ENCODE measurements at regions not wholly inside any gene's neighbourhood (a gene's known extent, or its start where the extent isn't known, plus 50 kb on each side); places are given as distances from the start of the nearest gene placed in this dataset.

DNA sequence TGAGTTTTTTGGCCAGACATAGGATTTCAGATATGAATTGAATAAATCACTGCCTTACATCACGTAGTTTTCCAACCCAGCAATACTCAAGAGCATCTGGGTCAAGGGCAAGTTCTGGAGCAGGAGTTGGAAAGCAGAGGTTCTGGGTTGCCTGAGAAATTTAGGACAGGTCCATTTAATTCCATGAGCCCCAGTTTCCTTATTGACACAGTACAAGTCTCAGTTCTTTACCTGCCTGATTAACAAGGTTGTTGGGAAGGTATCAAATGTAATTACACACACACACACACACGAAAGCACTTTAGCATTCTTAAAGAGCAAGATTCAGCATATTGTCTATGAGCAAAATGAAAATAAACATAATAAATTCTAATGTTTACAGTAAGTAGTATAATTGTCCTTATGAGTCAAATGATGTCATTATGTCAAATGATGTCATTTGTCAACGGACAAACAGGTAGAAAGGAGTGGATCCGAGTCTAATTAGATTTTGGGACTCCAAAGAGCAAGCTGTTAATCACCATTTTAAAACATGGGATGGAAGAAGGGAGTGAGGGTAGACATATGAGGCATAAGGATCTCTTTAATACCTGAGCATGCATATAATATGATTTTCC lies 268.4 kb upstream of the ARGLU1 start:
- DNase-seq (no peak), ATAC-seq (no peak)
- no peak overlapping the region for H3K27ac Mint-ChIP-seq
- H3K4me1 Mint-ChIP-seq = no peaks in the 10 kb centered on the region
- no peak overlapping the region for H3K4me3 Mint-ChIP-seq
- POLR2A ChIA-PET = no interaction called here
- no peaks in the 10 kb centered on the region for H3K36me3 Mint-ChIP-seq
- peaks cover 0 to 5% (median 0%) of the 10 kb centered on the region in 5 donors for H3K27me3 Mint-ChIP-seq
- peaks cover 0 to 9% (median 0%) of the 10 kb centered on the region in 9 donors for H3K9me3 Mint-ChIP-seq

DNA sequence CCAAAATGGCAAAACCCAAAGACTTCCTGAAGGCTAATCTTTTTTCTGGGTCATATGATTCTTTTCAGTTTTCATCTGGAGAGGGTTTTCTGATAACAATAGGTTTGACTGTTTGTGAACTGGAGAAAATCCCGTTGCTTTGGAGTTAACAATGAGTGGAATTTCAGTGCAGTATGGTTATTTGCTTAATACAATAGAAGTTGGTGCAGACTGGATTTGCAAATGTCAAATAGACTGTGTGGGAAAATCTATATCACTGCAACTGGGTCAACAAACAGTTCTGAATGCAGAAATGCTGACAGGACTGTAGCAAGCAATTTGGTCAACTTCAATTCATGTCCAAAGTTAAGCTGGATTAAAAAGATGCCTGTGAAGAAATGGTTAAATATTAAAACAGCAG lies 267.5 kb upstream of the ARGLU1 start:
- DNase-seq (no peak), ATAC-seq (no peak)
- peaks cover 0 to 9% (median 0%) of the 10 kb centered on the region in 9 donors for H3K9me3 Mint-ChIP-seq
- peaks cover 0 to 6% (median 0%) of the 10 kb centered on the region in 5 donors for H3K27me3 Mint-ChIP-seq
- no peak overlapping the region for H3K4me3 Mint-ChIP-seq
- no peaks in the 10 kb centered on the region for H3K4me1 Mint-ChIP-seq
- no peak overlapping the region for H3K27ac Mint-ChIP-seq
- no peaks in the 10 kb centered on the region for H3K36me3 Mint-ChIP-seq
- POLR2A ChIA-PET = no interaction called here

DNA sequence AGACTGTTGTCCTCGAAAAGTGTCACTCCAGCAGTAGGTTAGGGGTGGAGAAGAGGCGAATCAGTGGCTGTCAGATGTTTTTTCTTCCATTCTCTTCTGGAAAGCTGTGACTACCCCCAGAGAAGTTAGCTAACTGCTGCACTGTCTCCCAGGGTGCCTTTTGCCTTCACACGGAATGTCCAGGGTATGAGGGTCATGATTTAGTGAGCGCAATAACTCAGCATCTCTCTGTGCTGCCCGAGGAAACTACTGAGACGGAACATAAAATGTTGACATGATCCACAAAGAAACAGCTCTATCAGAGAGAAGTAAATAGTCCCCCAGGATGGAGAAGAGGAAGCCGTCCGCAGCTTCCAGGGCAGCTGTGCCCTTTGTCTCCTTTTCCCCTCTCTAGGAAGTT lies 254.0 kb upstream of the ARGLU1 start:
- H3K4me1 Mint-ChIP-seq = no peaks in the 10 kb centered on the region
- H3K27me3 Mint-ChIP-seq = peaks cover 0 to 7% (median 0%) of the 10 kb centered on the region in 5 donors
- DNase-seq (no peak), ATAC-seq (no peak)
- H3K36me3 Mint-ChIP-seq = peaks cover 0 to 5% (median 0%) of the 10 kb centered on the region in 3 donors
- POLR2A ChIA-PET = no interaction called here
- no peak overlapping the region for H3K27ac Mint-ChIP-seq
- H3K4me3 Mint-ChIP-seq = no peak overlapping the region
- H3K9me3 Mint-ChIP-seq = peaks cover 0 to 16% (median 7%) of the 10 kb centered on the region in 9 donors

DNA sequence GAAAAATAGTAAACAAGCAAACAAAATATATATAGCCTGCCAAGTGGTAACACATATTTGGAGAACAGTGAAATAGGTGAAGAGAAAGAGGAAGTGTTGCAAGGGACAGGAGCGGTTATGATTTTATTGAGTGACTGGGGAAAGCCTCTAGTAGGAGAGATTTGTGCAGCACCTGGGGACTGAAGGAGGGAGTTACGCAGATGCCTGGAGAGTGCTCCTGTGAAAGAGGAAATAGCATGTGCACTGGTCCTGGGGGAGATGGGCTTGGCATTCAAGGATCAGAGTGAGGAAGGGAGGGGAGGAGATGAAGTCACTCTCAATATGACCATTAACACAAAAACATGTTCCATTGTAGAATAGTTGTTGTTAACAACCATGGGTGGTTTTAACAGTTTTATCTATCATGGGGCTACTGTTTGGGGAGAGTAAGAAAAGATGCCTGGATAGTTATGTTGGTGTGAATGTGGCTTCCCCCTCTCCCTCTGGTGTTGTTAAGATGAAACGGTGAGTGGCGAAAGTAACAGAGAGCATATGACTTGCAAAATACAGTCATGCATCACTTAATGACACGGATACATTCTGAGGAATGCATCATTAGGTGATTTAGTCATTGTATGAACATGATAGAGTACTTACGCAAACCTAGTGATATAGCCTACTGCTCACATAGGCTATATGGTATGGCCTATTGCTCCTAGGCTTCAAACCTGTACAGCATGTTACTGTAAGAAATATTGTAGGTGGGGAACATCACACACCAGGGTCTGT lies 251.7 kb upstream of the ARGLU1 start:
- Mint-ChIP-seq H3K4me1 (no peaks in the 10 kb centered on the region), H3K27ac (peak overlapping the region in 1 of 10 donors; percentile 5), H3K36me3 (no peaks in the 10 kb centered on the region), H3K27me3 (peaks cover 0 to 7% (median 2%) of the 10 kb centered on the region in 5 donors), H3K9me3 (peaks cover 0 to 3% (median under 1%) of the 10 kb centered on the region in 9 donors), H3K4me3 (no peak overlapping the region)
- ATAC-seq = no peak
- DNase-seq = no peak
- POLR2A ChIA-PET = no interaction called here

DNA sequence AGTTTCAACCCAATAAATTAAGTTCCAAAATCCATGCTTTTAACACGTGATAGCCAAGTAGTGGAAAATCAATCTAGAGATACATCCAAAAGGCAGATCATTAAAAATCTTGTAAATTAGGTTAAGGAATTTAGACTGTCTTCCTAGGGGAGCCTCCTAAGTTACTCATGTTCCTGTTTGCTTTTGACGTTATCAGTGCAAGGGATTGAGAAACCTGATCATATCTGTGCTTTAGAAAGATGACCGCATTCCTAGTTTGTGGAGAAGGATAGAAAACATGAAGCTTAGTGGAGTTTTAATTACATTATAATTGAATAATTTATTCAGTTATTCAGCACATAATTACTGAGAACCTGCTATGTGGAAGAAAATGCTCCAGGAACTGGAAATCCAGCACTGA lies 251.0 kb upstream of the ARGLU1 start:
- POLR2A ChIA-PET = no interaction called here
- H3K4me1 Mint-ChIP-seq = no peaks in the 10 kb centered on the region
- H3K27me3 Mint-ChIP-seq = peaks cover 0 to 9% (median 2%) of the 10 kb centered on the region in 5 donors
- H3K4me3 Mint-ChIP-seq = no peak overlapping the region
- peaks cover 0 to 9% (median 0%) of the 10 kb centered on the region in 9 donors for H3K9me3 Mint-ChIP-seq
- ATAC-seq (no peak), DNase-seq (no peak)
- H3K27ac Mint-ChIP-seq = no peak overlapping the region
- no peaks in the 10 kb centered on the region for H3K36me3 Mint-ChIP-seq

DNA sequence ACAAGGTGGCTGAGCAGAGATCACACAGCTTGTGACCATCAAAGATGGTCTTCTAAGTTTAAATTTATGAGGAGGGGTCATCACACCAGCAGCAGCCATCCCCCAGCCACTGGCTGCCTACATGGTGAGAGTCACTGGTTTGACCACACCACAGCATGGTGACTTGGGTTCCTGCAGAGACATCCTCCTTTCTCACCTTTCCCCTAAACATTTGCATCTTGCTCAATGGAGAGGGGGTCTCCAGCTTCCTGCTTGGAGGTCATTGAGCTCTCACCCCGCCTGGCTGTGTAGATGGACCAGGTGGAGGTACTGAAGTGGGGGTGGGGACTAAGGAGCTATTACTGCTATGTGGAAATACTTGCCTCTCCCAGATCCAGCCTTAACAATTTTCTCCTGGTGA lies 247.6 kb upstream of the ARGLU1 start:
- POLR2A ChIA-PET = no interaction called here
- no peak overlapping the region for H3K4me3 Mint-ChIP-seq
- no peaks in the 10 kb centered on the region for H3K36me3 Mint-ChIP-seq
- peaks cover 0 to 15% (median 0%) of the 10 kb centered on the region in 9 donors for H3K9me3 Mint-ChIP-seq
- H3K27me3 Mint-ChIP-seq = peaks cover 3 to 28% (median 6%) of the 10 kb centered on the region in 5 donors
- H3K27ac Mint-ChIP-seq = no peak overlapping the region
- no peak for ATAC-seq
- H3K4me1 Mint-ChIP-seq = no peaks in the 10 kb centered on the region
- DNase-seq = no peak

DNA sequence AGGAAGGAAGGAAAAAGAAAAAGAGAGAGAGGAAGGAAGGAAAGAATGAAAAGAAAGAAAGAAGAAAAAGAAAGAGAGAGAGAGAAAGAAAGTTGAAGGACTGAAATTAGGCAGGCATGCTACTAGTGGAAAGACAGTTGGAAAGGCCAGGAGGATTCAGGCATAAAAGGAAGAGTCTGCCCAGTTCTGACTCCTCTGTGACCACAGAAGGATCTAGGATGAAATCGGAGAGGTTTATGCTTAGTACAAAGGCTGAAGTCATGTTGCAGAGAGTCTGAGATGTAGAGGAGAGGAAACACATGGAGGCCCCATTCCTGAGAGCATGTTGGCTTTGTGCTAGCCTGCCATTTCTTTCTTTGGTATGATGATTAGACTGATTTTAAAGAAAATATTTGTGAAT lies 246.5 kb upstream of the ARGLU1 start:
- ATAC-seq (no peak), DNase-seq (no peak)
- Mint-ChIP-seq H3K27ac (no peak overlapping the region), H3K4me3 (no peak overlapping the region), H3K36me3 (no peaks in the 10 kb centered on the region), H3K4me1 (no peaks in the 10 kb centered on the region), H3K9me3 (peaks cover 0 to 15% (median 1%) of the 10 kb centered on the region in 9 donors), H3K27me3 (peaks cover 3 to 35% (median 6%) of the 10 kb centered on the region in 5 donors)
- POLR2A ChIA-PET = no interaction called here

DNA sequence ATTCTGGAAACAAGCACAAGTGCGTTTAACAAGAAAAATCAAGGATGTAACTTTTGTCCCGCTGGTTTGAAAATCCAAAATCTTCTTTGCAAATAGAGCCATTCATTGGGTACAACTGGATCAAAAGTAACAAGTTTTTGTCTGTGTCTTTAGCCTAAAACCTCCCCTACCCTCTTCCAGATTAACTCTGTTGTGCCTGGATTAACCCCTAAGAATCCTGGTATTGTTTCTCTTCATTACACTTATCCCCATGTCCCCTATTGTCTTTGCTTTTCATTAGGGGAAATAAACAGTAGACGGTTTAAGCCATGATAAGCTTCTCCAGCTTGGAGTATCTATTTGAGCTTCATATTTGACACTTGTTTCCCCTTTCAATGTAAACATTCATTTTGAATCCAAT lies 242.1 kb upstream of the ARGLU1 start:
- no peak for ATAC-seq
- POLR2A ChIA-PET = no interaction called here

DNA sequence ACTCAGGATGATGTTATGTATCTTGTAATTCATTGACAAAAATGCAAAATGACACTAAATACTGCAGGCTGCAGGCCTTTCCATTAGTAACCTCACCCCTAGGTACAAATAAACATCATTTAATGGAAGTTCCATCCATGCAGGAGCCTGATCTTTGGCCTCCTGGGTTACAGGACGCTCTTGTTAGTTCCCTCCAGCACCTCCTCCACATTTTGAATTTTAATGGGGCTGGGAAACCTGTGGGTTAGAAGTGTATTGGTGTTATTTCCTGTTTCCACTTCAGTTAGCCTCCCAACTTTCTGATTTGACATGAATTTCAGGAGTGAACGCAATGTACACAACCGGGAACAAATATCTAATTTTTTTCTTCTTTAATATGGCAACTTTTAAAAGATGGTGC lies 237.1 kb upstream of the ARGLU1 start:
- ATAC-seq (no peak), DNase-seq (no peak)
- H3K9me3 Mint-ChIP-seq = peaks cover 0 to 2% (median 0%) of the 10 kb centered on the region in 9 donors
- no peaks in the 10 kb centered on the region for H3K36me3 Mint-ChIP-seq
- no peaks in the 10 kb centered on the region for H3K4me1 Mint-ChIP-seq
- H3K27ac Mint-ChIP-seq = no peak overlapping the region
- no peak overlapping the region for H3K4me3 Mint-ChIP-seq
- peaks cover 0 to 2% (median 0%) of the 10 kb centered on the region in 5 donors for H3K27me3 Mint-ChIP-seq
- POLR2A ChIA-PET = no interaction called here

More for the DNA sequence above, 242.1 kb upstream of the ARGLU1 start:
- Mint-ChIP-seq H3K27me3 (peaks cover 2 to 35% (median 4%) of the 10 kb centered on the region in 5 donors), H3K4me1 (no peaks in the 10 kb centered on the region), H3K27ac (no peak overlapping the region), H3K36me3 (no peaks in the 10 kb centered on the region), H3K4me3 (no peak overlapping the region), H3K9me3 (peaks cover 0 to 15% (median 2%) of the 10 kb centered on the region in 9 donors)
- no peak for DNase-seq

DNA sequence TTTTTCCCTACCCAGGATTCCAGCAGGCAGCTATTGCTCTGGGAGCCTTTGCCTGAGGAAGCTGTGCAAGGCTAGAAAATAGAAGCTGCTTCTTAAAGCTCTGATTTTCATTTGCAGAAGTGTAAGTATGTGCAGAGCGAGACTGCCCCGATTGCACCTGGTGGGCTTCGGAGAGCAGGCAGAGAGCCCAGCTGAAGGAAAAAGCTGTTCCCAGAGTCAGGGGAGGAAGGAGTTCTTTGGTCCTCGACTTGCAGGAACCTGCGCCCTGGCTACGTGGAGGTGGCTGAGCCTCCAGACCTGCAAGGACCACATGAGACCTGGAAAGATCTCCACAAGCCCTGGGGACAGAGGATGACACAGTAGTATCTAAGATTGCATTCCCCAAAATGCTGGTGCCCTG lies 235.0 kb upstream of the ARGLU1 start:
- Mint-ChIP-seq H3K4me3 (no peak overlapping the region), H3K4me1 (no peaks in the 10 kb centered on the region), H3K27ac (no peak overlapping the region), H3K27me3 (peaks cover 0 to 18% (median 0%) of the 10 kb centered on the region in 5 donors), H3K9me3 (peaks cover 0 to 2% (median 0%) of the 10 kb centered on the region in 9 donors), H3K36me3 (no peaks in the 10 kb centered on the region)
- ATAC-seq (no peak), DNase-seq (no peak)
- POLR2A ChIA-PET = no interaction called here

DNA sequence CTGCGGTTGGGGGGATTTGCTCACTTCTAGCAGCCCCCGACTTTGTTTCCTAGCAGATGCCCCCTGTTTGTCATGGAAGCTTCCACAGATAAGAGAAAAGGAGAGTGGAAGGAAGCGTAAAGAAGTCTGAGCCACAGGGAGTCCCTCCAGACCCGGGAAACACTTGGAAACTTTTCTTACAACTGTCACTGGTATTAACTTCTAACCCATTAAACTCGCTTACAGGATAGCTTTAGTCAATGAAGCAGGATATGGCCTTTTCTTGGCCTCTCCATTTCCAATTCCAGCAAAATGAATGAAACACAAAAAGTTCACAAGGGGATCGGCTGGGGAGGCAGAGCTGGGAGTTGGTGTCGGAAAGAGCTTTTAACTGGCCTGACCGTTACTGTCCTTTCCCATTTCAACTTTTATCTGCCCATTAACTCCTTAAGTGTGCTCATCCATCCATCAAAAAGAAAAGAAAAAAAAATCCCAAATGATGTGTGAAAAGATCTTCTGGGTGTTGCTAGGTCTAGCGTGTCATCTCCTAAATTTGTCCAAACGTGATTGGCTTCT lies 231.9 kb upstream of the ARGLU1 start:
- Mint-ChIP-seq H3K36me3 (no peaks in the 10 kb centered on the region), H3K4me1 (peaks cover 0 to 5% (median 1%) of the 10 kb centered on the region in 4 donors), H3K9me3 (peaks cover 0 to 2% (median 0%) of the 10 kb centered on the region in 9 donors), H3K27ac (no peak overlapping the region), H3K4me3 (no peak overlapping the region), H3K27me3 (peaks cover 0 to 26% (median 2%) of the 10 kb centered on the region in 5 donors)
- POLR2A ChIA-PET = no interaction called here
- DNase-seq (no peak), ATAC-seq (no peak)

DNA sequence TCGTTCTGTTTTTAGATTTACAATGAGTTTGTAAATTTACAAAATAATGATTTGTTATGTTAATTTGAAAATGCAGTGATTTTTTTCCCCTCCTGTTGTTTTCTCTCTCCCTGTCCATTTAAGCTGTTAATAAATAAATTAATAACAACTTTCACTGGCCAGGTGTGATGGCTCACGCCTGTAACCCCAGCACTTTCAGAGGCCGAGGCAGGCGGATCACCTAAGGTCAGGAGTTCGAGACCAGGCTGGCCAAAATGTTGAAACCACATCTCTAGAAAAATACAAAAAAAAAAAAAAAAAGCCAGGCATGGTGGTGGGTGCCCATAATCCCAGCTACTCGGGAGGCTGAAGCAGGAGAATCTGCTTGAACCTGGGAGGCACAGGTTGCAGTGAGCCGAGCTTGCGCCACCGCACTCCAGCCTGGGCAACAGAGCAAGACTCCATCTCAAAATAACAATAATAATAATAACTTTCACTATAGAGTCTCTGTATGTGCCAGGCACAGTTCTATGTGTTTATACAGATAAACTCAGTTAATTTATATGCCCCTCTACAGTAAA lies 229.2 kb upstream of the ARGLU1 start:
- POLR2A ChIA-PET = no interaction called here
- Mint-ChIP-seq H3K36me3 (no peaks in the 10 kb centered on the region), H3K4me3 (no peak overlapping the region), H3K27me3 (peaks cover 0 to 26% (median 4%) of the 10 kb centered on the region in 5 donors), H3K4me1 (peaks cover 0 to 5% (median 1%) of the 10 kb centered on the region in 4 donors), H3K9me3 (peaks cover 0 to 2% (median 0%) of the 10 kb centered on the region in 9 donors), H3K27ac (no peak overlapping the region)
- ATAC-seq (no peak), DNase-seq (no peak)

All from naive thymus-derived CD8-positive, alpha-beta T cell (primary cell).